ENCODE measurements at regions not wholly inside any gene's neighbourhood (a gene's known extent, or its start where the extent isn't known, plus 50 kb on each side); places are given as distances from the start of the nearest gene placed in this dataset.

DNA sequence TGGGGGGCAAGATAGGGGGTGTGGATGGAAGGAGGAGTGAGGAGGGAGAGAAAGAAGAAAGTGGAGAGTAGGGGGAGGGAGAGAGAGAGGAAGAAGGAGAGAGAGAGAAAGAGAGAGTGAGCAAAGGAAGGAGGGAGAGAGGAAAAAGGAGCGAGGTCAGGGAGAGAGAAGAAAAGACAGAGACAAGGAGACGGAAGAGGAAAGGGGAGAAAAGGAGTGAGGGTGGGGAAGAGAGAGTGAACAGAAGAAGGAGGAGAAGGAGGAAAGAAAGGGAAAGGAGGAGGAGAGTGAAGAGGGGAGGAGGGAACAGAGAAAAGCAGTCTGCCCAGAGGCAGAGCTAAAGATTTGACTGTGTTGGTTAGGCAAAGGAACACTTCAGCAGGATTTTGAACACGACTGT, 181.6 kb downstream of the MID1IP1 start:
- no peak overlapping the region for H2BK12ac ChIP-seq (ENCODE audit: insufficient read length, low read depth, low read length)
- H3K79me1 ChIP-seq (ENCODE audit: insufficient read depth, low read depth, low read length, poor library complexity, severe bottlenecking) = no peaks in the 10 kb centered on the region
- no peak overlapping the region for H3T11ph ChIP-seq (ENCODE audit: low read length)
- WGBS (ENCODE audit: extremely low coverage, insufficient read length, low lambda C conversion rate) = no CpG with 5 or more reads among the region's 3 CpGs
- H3K4me1 ChIP-seq (ENCODE audit: insufficient read depth, low read length) = no peaks in the 10 kb centered on the region
- Mint-ChIP-seq H3K36me3 (ENCODE audit: insufficient read depth in 1 of 3, low read depth in 3 of 3) (no peaks in the 10 kb centered on the region), H3K27ac (no peak overlapping the region), H3K27me3 (ENCODE audit: low read depth) (peaks cover 1% of the 10 kb centered on the region), H3K4me3 (no peak overlapping the region), H3K9me3 (peaks cover 74 to 76% of the 10 kb centered on the region in 2 experiments), H3K4me1 (peaks cover 0 to 3% of the 10 kb centered on the region in 2 experiments; a peak in 1 of 4 replicates)
- H3K14ac ChIP-seq (ENCODE audit: insufficient read depth, low read length) = no peak overlapping the region
- H3K27me3 ChIP-seq (ENCODE audit: insufficient read depth, low read length) = no peaks in the 10 kb centered on the region
- no peak overlapping the region for H2BK120ac ChIP-seq (ENCODE audit: low read depth, low read length, poor library complexity, severe bottlenecking)
- H2BK15ac ChIP-seq (ENCODE audit: low read depth, low read length) = no peak overlapping the region
- no peak overlapping the region for H2AK5ac ChIP-seq (ENCODE audit: insufficient read length, low read length)
- H3K56ac ChIP-seq (ENCODE audit: insufficient read length, low read depth, low read length) = no peak overlapping the region
- no peak overlapping the region for H4K5ac ChIP-seq (ENCODE audit: insufficient read length, low read depth, low read length)
- no peaks in the 10 kb centered on the region for H3K23me2 ChIP-seq (ENCODE audit: insufficient read length, low read depth, low read length, poor library complexity, severe bottlenecking)
- no peak overlapping the region for H3K4ac ChIP-seq (ENCODE audit: low read depth, low read length)
- no peak overlapping the region for H3K27ac ChIP-seq (ENCODE audit: insufficient read length, low read depth, low read length)
- H3K18ac ChIP-seq (ENCODE audit: insufficient read length, low read depth, low read length) = no peak overlapping the region
- no peak overlapping the region for H2AFZ ChIP-seq (ENCODE audit: low read length)
- H2BK20ac ChIP-seq (ENCODE audit: low read depth, low read length, poor library complexity, severe bottlenecking) = no peak overlapping the region
- H3K4me2 ChIP-seq (ENCODE audit: insufficient read depth, insufficient read length, low read length) = no peak overlapping the region
- no peaks in the 10 kb centered on the region for H3K9me3 ChIP-seq (ENCODE audit: control insufficient read depth, low read depth, low read length)
- no peak overlapping the region for H2BK5ac ChIP-seq (ENCODE audit: insufficient read length, low read length)
- H3K79me2 ChIP-seq (ENCODE audit: insufficient read depth, low read length) = no peaks in the 10 kb centered on the region
- no peak for DNase-seq
- no peak overlapping the region for H3K9ac ChIP-seq (ENCODE audit: extremely low read depth, insufficient read length, low read length)
- TF ChIP-seq, protein P1, sequence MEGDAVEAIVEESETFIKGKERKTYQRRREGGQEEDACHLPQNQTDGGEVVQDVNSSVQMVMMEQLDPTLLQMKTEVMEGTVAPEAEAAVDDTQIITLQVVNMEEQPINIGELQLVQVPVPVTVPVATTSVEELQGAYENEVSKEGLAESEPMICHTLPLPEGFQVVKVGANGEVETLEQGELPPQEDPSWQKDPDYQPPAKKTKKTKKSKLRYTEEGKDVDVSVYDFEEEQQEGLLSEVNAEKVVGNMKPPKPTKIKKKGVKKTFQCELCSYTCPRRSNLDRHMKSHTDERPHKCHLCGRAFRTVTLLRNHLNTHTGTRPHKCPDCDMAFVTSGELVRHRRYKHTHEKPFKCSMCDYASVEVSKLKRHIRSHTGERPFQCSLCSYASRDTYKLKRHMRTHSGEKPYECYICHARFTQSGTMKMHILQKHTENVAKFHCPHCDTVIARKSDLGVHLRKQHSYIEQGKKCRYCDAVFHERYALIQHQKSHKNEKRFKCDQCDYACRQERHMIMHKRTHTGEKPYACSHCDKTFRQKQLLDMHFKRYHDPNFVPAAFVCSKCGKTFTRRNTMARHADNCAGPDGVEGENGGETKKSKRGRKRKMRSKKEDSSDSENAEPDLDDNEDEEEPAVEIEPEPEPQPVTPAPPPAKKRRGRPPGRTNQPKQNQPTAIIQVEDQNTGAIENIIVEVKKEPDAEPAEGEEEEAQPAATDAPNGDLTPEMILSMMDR (conservative IDR thresholded peaks at IDR 0.05) = no peak
- no peak overlapping the region for H4K8ac ChIP-seq (replicated peaks; ENCODE audit: insufficient read length, low read depth, low read length)
- H4K91ac ChIP-seq (ENCODE audit: insufficient read length, low read depth, low read length) = no peak overlapping the region
- H3K23ac ChIP-seq (ENCODE audit: insufficient read length, low read depth, low read length) = no peak overlapping the region
- no peaks in the 10 kb centered on the region for H4K20me1 ChIP-seq (ENCODE audit: control insufficient read depth, insufficient read depth, insufficient read length)

Data from H9 (cell line).